GM21390 (cell line): ENCODE measurements at regions not wholly inside any gene's neighbourhood (a gene's known extent, or its start where the extent isn't known, plus 50 kb on each side); places are given as distances from the start of the nearest gene placed in this dataset.
A peak's percentile ranks its signal among the peaks of the same experiment; 100 is the strongest.

Experiments
- ATAC-seq: cut with Tn5 transposase; IDR thresholded peaks from one replicate; pipeline ENCODE4 v1.9.1; 2021; ENCODE audit not compliant: unreplicated experiment

- no peak for ATAC-seq
These were observed 127.3 kb upstream of the KLF3 start for GRCh38 chr4:38536716-38537115.

- ATAC-seq = no peak
These were observed 126.3 kb upstream of the KLF3 start for GRCh38 chr4:38537666-38538065.

- ATAC-seq = no peak
These were observed 125.5 kb upstream of the KLF3 start for GRCh38 chr4:38538517-38538916.

- no peak for ATAC-seq
These were observed 124.5 kb upstream of the KLF3 start for GRCh38 chr4:38539501-38539900.

GRCh38 chr4:38547052-38547451 is 116.9 kb upstream of the KLF3 start:
- no peak for ATAC-seq

- ATAC-seq = no peak
These were observed 115.7 kb upstream of the KLF3 start for GRCh38 chr4:38548256-38548655.

GRCh38 chr4:38559374-38559773 is 104.6 kb upstream of the KLF3 start:
- ATAC-seq = no peak

- ATAC-seq = peak; percentile 4
These were observed 103.7 kb upstream of the KLF3 start for GRCh38 chr4:38560340-38560739.

- peak; percentile 88 for ATAC-seq
These were observed 103.0 kb upstream of the KLF3 start for GRCh38 chr4:38560768-38561558.

GRCh38 chr4:38562751-38563198 is 101.2 kb upstream of the KLF3 start:
- no peak for ATAC-seq

- ATAC-seq = no peak
These were observed 100.1 kb upstream of the KLF3 start for GRCh38 chr4:38563707-38564495.

- no peak for ATAC-seq
These were observed 98.5 kb upstream of the KLF3 start for GRCh38 chr4:38565271-38566199.

- no peak for ATAC-seq
These were observed 97.1 kb upstream of the KLF3 start for GRCh38 chr4:38566806-38567398.

- ATAC-seq = no peak
These were observed 96.5 kb upstream of the KLF3 start for GRCh38 chr4:38567457-38567856.

- ATAC-seq = no peak
These were observed 95.2 kb upstream of the KLF3 start for GRCh38 chr4:38568768-38569167.

- ATAC-seq = no peak
These were observed 93.2 kb upstream of the KLF3 start for GRCh38 chr4:38570647-38571276.

- no peak for ATAC-seq
These were observed 91.2 kb upstream of the KLF3 start for GRCh38 chr4:38572793-38573192.

- ATAC-seq = no peak
These were observed 89.3 kb upstream of the KLF3 start for GRCh38 chr4:38574559-38575333.

- ATAC-seq = no peak
These were observed 87.2 kb upstream of the KLF3 start for GRCh38 chr4:38576767-38577166.

GRCh38 chr4:38577462-38577861 is 86.5 kb upstream of the KLF3 start:
- no peak for ATAC-seq
